ENCODE measurements at regions not wholly inside any gene's neighbourhood (a gene's known extent, or its start where the extent isn't known, plus 50 kb on each side); places are given as distances from the start of the nearest gene placed in this dataset.

DNA sequence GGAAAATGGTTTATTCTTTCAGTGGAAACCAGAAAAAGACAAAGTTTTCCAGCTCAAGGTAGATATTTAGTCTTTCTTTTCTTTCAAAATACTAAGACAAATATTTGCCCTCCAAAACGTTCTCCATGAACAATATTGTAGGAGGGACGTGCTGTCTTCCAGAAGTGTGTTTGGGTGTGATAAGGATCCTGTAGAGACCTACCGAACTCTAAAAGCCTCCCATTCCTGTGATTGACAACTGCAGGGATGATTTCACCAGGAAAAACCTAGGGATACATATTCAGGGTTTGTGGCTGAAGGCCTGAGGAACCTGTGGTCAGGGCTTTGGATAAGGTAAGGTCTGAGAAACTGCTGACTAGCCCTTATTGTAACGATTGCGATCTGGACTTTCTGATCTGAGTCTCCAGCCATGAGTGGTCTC lies 167.1 kb downstream of the ZNF648 start:
- TF ChIP-seq, protein P1, sequence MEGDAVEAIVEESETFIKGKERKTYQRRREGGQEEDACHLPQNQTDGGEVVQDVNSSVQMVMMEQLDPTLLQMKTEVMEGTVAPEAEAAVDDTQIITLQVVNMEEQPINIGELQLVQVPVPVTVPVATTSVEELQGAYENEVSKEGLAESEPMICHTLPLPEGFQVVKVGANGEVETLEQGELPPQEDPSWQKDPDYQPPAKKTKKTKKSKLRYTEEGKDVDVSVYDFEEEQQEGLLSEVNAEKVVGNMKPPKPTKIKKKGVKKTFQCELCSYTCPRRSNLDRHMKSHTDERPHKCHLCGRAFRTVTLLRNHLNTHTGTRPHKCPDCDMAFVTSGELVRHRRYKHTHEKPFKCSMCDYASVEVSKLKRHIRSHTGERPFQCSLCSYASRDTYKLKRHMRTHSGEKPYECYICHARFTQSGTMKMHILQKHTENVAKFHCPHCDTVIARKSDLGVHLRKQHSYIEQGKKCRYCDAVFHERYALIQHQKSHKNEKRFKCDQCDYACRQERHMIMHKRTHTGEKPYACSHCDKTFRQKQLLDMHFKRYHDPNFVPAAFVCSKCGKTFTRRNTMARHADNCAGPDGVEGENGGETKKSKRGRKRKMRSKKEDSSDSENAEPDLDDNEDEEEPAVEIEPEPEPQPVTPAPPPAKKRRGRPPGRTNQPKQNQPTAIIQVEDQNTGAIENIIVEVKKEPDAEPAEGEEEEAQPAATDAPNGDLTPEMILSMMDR (IDR thresholded peaks at IDR 0.05; ENCODE audit: low read length), result no peak
- TF ChIP-seq EZH2 (optimal IDR thresholded peaks at IDR 0.05; ENCODE audit: low read depth, low read length), result no peak

Data from MM.1S (cell line).